ENCODE measurements at regions not wholly inside any gene's neighbourhood (a gene's known extent, or its start where the extent isn't known, plus 50 kb on each side); places are given as distances from the start of the nearest gene placed in this dataset.

GRCh38 chr12:16417058-16417457, 69.6 kb downstream of the MGST1 start (continued):
- no peak for TF ChIP-seq ZBTB43 (CRISPR knock-in tag; IDR thresholded peaks at IDR 0.05)
- no peak for TF ChIP-seq JAZF1 (CRISPR knock-in tag; IDR thresholded peaks at IDR 0.05)
- TF ChIP-seq NFE2L1 (CRISPR knock-in tag; IDR thresholded peaks at IDR 0.05) = no peak
- no peak for TF ChIP-seq PRRX2 (CRISPR knock-in tag; IDR thresholded peaks at IDR 0.05)
- no peak for TF ChIP-seq CTCF (IDR thresholded peaks at IDR 0.05)
- no peak for TF ChIP-seq ZNF416 (CRISPR knock-in tag; IDR thresholded peaks at IDR 0.05)
- TF ChIP-seq MLX (CRISPR knock-in tag; IDR thresholded peaks at IDR 0.05) = no peak
- TF ChIP-seq GABPB1 (CRISPR knock-in tag; IDR thresholded peaks at IDR 0.05) = no peak
- TF ChIP-seq NR1H2 (CRISPR knock-in tag; IDR thresholded peaks at IDR 0.05) = no peak

- Mint-ChIP-seq H3K27ac (no peak overlapping the region), H3K36me3 (peaks cover 13% of the 10 kb centered on the region), H3K9me3 (peaks cover 43% of the 10 kb centered on the region), H3K4me1 (peaks cover 3% of the 10 kb centered on the region; the same call in 1 of the 2 replicates), H3K27me3 (ENCODE audit: low read depth) (no peaks in the 10 kb centered on the region), H3K4me3 (no peak overlapping the region)
- ChIA-PET POLR2A (no interaction called here), CTCF (no interaction called here)
- ATAC-seq (no peak), DNase-seq (ENCODE audit: low spot score) (no peak)
- TF ChIP-seq OVOL2 (CRISPR knock-in tag; IDR thresholded peaks at IDR 0.05; ENCODE audit: borderline replicate concordance) (no peak), GABPB1 (CRISPR knock-in tag; IDR thresholded peaks at IDR 0.05) (no peak), ATF6 (CRISPR knock-in tag; IDR thresholded peaks at IDR 0.05) (no peak), SP1 (CRISPR knock-in tag; conservative IDR thresholded peaks at IDR 0.05) (no peak), TEAD4 (CRISPR knock-in tag; IDR thresholded peaks at IDR 0.05) (no peak), EMX1 (CRISPR knock-in tag; IDR thresholded peaks at IDR 0.05) (no peak), E2F1 (CRISPR knock-in tag; IDR thresholded peaks at IDR 0.05) (no peak), TEAD1 (CRISPR knock-in tag; IDR thresholded peaks at IDR 0.05) (no peak), HMGA2 (CRISPR knock-in tag; IDR thresholded peaks at IDR 0.05) (no peak), NR2C2 (CRISPR knock-in tag; IDR thresholded peaks at IDR 0.05) (no peak), RORB (CRISPR knock-in tag; IDR thresholded peaks at IDR 0.05) (no peak), MLX (CRISPR knock-in tag; IDR thresholded peaks at IDR 0.05) (no peak), ESRRA (CRISPR knock-in tag; IDR thresholded peaks at IDR 0.05; ENCODE audit: borderline replicate concordance) (no peak), ZNF416 (CRISPR knock-in tag; IDR thresholded peaks at IDR 0.05) (no peak), MYBL2 (CRISPR knock-in tag; IDR thresholded peaks at IDR 0.05) (no peak), NFYB (CRISPR knock-in tag; conservative IDR thresholded peaks at IDR 0.05; ENCODE audit: low read depth) (no peak), FOXJ3 (CRISPR knock-in tag; IDR thresholded peaks at IDR 0.05; ENCODE audit: borderline replicate concordance) (no peak)
Measured at GRCh38 chr12:16421806-16422205, 74.4 kb downstream of the MGST1 start.
